Inflammatory macrophage treated with lipopolysaccharide for 4 hours (primary cell): ENCODE measurements at regions not wholly inside any gene's neighbourhood (a gene's known extent, or its start where the extent isn't known, plus 50 kb on each side); places are given as distances from the start of the nearest gene placed in this dataset.
A peak's percentile ranks its signal among the peaks of the same experiment; 100 is the strongest.

Source experiments
- DNase-seq: peaks from one replicate; pipeline ENCODE4 v3.0.0-alpha.2; 2020

- no peak for DNase-seq
Measured at GRCh38 chr16:85535352-85536072, 77.6 kb upstream of the GSE1 start.

DNA sequence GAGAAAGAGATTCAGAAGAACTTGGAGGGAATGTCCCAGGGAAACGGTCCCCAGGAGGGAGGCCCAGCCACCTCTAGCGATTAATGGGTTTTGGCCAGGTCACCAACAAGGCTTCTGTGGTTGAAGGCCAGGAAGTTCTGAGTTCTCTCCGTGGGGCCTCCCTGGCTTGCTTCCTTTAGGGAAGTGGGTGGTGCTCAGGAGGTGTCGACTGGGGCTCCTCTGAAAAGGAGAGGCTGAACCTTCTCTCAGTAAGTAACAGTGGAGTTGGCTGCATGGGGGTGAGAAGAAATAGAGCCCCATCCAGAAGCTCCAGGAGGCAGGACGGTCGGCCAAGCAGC is 77.1 kb upstream of the GSE1 start:
- DNase-seq, result peak; percentile 50

DNA sequence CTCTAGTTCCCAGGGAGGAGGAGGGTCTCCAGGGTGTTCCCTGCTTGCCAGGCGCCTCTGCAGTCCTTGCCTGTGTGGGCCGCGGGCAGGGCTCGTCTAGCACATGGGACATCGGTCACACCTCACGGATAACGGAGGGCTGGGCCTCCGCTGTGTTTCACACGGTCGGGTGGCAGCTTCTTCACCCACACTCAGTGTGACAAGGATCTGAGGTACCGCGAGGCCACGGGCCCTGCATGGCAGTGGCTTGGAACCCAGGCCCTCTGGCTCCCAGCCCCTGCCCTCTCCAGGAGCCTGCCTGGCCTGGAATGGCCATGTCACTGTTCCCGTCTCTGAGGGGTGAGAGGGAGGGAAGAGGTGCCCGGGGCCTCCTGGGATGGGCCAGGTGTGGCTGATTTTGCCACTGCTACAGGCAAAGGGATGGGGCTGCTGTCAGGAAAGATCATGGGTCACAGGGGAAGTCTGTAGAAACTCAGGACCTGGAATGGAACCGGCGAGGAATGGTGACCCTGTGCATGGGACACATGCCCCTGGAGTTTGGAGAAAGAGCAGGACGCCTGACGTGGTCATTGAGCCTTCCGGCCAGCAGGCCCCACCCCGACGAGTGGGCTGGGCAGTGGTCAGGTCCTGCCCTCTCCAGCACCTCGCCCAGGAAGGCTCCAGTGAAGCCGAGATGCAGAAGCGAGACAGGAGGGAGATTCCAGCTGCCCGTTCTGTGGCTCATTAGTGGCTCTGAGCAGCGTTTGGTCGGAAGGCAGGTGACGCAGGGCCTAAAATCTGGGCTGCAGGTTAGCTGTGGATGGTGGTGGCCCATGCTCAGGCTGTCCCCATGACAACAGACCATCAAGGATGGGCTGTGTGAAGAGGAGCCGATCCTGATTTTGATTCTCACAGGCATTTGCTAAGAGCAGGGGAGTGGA is 76.5 kb upstream of the GSE1 start:
- no peak for DNase-seq

GRCh38 chr16:85537331-85537788 is 75.8 kb upstream of the GSE1 start:
- DNase-seq, result no peak

GRCh38 chr16:85537795-85538401 is 75.2 kb upstream of the GSE1 start:
- no peak for DNase-seq

- no peak for DNase-seq
Measured at GRCh38 chr16:85539084-85539483, 74.0 kb upstream of the GSE1 start.

GRCh38 chr16:85539629-85540291 is 73.4 kb upstream of the GSE1 start:
- no peak for DNase-seq

DNA sequence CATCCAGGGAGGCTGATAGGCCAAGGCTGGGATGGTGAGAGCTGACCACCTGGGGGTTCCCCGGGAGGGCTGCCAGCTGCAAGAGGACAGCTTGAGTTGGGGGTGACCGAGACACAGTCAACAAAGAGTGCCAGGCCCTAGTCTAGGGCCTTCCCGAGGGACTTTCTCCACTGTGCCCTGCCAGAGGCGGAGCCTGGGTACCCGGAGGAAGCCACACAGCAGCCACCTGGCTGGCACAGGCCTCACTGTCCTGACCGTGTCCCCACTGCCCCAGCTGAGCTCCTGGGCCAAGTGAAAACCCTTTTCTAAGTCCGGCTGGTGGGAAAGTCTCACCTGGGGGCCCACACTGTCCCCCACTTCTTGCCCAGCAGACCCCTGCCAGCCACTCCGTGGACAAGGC is 71.9 kb upstream of the GSE1 start:
- DNase-seq, result no peak

DNA sequence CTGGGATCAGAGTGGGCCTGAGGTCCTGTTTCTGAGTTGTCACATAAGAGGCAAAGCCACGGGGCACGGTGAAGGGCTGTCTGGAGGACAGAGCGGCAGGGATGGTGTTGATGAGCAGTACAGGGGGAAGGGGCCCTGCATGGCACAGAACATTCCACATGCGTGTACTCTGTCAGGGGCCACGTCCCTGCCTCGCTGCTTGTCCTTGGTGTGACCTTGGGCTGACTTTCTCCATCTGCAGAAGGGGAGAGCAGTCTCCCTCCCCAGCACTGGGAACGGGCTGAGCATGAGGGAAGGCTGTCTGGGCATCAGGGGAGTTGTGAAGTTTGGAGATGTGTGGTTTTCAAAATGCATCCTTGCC is 71.5 kb upstream of the GSE1 start:
- no peak for DNase-seq

- DNase-seq, result no peak
Measured at GRCh38 chr16:85541980-85542900, 70.9 kb upstream of the GSE1 start.

DNA sequence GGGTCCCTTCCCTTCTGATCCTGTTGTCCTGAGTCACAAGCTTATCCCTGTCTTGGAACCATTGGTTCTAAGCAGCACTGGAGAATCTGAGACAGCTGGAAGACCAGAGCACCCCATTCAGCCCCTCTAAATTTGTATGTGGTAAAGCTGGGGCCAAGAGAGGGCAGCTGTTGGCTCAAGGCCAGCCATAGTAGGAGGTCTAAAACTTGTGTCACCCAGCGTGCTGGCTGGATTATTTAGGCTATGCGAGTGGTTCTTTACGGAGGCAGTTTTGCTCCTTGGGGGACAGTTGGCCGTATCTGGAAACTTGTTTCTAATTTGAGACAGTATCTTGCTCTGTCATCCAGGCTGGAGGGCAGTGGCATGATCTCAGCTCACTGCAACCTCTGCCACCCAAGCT is 69.6 kb upstream of the GSE1 start:
- no peak for DNase-seq

GRCh38 chr16:85544016-85544415 is 69.1 kb upstream of the GSE1 start:
- DNase-seq, result peak; percentile 83

GRCh38 chr16:85544668-85545067 is 68.5 kb upstream of the GSE1 start:
- DNase-seq, result no peak

DNA sequence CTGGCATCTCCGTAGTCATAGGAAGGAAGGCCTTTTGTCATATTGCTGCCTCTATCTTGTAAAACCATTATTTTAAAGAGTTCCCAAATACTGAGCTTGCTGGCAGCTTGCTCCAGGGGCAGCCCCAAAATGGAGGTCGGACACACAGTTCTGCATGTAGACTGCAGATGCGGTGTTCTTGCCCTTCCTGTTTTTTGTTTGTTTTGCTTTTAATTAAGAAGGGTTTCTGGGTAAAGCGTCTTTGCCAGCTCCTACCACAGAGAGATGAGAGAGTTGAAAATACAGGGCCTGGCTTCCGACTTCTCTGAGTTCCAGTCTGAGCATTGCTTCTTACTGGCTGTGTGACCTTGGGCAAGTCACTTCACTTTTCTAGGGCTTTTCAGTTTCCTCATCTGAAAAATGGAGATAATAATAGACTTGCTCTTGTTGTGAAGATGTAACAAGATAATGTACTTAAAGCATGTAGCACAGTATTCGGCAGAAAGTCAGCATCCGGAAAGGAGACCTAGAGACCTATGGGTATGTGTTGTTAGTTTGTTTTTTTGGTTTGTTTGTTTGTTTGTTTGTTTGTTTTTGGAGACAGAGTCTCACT is 67.8 kb upstream of the GSE1 start:
- DNase-seq, result no peak

GRCh38 chr16:85546585-85547447 is 66.3 kb upstream of the GSE1 start:
- no peak for DNase-seq

DNA sequence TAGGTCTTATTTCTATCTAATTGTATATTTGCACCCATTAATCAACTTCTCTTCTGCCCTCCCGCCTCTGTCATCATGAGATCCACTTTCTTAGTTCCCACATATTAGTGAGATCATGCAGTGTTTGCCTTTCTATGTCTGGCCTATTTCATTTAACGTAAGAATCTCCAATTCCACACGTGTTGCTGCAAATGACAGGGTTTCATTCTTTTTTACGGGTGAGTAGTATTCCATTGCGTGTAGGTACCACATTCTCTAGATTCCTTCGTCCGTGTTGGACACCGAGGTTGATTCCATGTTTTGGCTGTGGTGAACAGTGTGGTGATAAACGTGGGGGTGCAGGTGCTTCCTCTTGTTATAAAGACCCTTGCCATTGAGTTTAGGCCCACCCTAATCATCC is 64.7 kb upstream of the GSE1 start:
- DNase-seq, result no peak

GRCh38 chr16:85549766-85550421 is 63.2 kb upstream of the GSE1 start:
- DNase-seq, result no peak

GRCh38 chr16:85550422-85550864 is 62.7 kb upstream of the GSE1 start:
- no peak for DNase-seq

- DNase-seq, result no peak
Measured at GRCh38 chr16:85550953-85551924, 61.9 kb upstream of the GSE1 start.
